GM18909 (cell line): ENCODE measurements at regions not wholly inside any gene's neighbourhood (a gene's known extent, or its start where the extent isn't known, plus 50 kb on each side); places are given as distances from the start of the nearest gene placed in this dataset.

Experiments
- ATAC-seq: cut with Tn5 transposase; IDR thresholded peaks from one replicate; pipeline ENCODE4 v1.9.1; 2021; ENCODE audit warnings: mild to moderate bottlenecking; ENCODE audit not compliant: unreplicated experiment, poor library complexity

GRCh38 chr13:89890806-89891205 lies 1456.7 kb upstream of the MIR17HG start:
- ATAC-seq, result no peak

DNA sequence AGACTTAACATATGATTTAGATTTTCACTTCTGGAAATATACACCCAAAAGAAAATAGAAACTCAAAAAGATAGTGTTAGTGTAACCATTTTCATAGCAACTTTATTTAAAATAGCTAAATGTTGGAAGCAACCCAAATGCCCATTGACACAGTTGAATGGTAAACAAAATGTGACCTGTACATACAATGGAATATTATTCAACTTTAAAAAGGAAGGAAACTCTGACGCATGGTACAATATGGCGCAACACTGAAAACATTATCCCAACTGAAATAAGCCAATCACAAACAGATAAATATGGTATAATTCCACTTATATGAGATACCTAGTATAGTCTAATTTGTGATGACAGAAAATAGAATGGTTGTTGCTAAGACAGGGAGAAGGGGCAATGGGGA lies 1456.1 kb upstream of the MIR17HG start:
- ATAC-seq, result no peak

DNA sequence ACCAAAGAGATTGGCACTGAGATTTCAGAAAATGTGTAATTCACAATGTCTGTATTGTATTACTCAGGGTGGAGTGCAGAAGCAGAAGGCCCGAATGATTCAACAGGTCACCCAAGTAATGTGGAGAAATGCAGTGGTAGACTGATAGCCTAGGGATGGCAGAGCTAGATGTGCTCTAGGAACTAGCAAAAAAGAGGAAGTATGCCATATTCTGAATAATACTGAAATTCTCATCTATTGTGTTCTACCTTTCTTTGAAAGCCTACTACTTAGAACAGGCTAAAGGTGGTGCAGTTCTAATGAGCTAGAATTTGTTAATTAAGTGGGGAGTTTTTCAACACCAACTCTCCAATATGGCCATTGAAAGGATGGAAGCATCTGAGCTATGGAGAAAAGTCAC lies 1449.8 kb upstream of the MIR17HG start:
- peak; percentile 52 for ATAC-seq

GRCh38 chr13:89899302-89900103 lies 1448.0 kb upstream of the MIR17HG start:
- no peak for ATAC-seq

GRCh38 chr13:89900104-89900765 lies 1447.3 kb upstream of the MIR17HG start:
- no peak for ATAC-seq

DNA sequence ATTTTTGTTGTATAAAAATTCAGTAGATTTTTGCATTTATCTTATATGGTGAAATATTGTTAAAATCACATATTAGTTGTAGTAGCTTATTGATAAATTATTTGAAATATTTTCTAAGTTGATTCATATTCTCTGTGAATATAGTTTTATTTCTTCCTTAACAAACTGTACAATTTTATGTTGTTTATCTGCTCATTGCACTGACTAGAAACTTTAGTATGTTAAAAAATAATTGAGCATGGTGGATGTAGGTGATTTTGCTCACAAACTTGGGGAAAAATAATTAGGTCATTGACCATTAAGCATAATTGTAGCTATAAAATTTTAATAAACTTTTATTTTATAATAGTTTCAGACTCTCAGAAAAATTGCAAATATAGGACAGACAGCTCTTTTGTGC lies 1445.3 kb upstream of the MIR17HG start:
- ATAC-seq, result no peak

GRCh38 chr13:89903115-89903514 lies 1444.4 kb upstream of the MIR17HG start:
- no peak for ATAC-seq

DNA sequence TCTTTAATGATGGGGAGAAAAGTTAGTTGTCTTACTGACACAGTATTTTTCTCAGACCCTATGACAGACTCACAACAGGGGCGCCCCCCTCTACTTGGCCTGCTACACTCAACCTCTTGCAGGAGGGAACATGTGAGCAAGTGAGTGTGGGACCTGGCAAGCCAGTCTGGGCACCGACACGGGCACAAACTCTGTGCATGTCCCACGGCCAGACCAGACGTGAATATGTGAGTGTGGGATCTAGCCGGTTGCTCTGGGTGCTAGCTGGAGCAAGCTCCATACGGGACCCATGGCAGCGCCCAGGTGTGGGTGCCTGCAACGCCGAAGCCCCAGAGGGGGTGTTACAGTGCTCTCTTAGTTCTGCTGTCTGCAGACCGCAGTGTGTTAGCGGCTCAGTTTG lies 1437.3 kb upstream of the MIR17HG start:
- no peak for ATAC-seq

GRCh38 chr13:89916551-89916950 lies 1430.9 kb upstream of the MIR17HG start:
- ATAC-seq, result no peak

DNA sequence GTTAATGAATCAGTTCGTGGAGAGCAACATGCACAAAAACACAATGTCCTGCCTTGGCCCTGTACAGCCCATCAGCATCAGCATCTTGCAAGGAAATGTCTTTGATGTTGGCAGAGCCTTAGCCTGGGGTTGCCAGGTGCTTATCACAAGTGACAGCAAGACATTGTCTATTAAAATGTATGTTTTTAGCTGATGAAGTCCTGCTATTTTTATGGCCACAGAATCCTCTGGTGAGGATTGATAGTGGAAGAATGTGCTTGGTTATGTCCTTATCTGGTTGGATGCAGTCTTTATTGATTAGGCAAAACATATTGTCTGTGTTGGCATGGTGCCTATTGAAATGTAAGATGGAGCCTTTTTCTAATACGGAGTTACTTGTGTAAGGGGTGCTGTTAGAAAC lies 1427.0 kb upstream of the MIR17HG start:
- no peak for ATAC-seq

DNA sequence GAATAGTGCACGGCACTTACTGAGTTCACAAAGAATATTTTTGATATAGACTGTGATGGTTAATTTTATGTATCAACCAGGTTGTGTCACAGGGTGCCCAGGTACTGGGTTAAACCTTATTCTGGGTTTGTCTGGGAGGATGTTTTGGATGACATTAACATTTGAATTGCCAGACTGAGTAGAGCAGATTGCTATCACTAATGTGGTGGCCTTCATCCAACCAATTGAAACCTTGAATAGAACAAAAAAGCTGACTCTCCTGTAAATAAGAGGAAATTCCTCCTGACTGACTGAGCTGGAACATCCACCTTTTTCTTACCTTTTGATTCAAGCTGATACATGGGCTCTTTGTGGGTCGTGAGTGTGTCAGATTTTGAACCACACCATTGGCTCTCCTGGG lies 1424.4 kb upstream of the MIR17HG start:
- ATAC-seq, result no peak

GRCh38 chr13:89923736-89924135 lies 1423.8 kb upstream of the MIR17HG start:
- no peak for ATAC-seq

DNA sequence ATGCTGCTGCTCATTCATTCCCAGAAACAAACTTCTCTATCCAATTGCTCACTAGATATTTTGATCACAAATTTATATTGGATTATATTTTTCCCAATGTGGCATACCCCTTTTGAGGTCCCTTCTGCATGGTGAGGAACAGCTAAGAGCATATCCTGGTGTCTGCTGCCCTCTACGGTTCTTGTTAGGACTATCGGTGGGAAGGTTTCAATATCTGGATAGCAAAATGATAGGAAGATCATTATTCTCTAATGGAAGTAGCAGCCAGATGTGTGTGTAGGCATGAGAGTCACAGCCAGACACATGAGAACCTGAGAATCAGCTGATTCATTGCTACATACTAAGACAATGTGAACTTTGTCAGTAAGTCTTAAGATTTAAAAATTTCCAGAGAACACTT lies 1422.4 kb upstream of the MIR17HG start:
- no peak for ATAC-seq

DNA sequence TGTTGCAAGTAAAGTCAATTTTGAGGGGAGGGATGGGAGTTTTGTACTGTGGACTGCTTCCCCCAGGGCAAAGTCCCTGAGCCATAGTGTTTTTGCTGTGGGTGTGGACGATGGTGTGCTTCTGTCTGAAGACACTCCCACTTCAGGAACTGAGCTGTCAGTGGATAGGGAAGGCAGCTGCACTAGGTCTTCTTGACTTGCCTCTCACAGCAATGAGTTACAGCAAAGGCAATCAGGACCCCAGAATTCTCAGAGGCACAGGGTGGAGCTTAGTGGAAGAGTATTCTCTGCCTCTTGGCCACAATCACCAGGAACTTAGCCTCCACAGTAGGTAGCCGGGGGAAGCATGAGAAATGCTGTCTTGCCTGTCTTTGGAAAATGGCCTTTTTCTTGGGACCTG lies 1416.6 kb upstream of the MIR17HG start:
- ATAC-seq, result no peak

DNA sequence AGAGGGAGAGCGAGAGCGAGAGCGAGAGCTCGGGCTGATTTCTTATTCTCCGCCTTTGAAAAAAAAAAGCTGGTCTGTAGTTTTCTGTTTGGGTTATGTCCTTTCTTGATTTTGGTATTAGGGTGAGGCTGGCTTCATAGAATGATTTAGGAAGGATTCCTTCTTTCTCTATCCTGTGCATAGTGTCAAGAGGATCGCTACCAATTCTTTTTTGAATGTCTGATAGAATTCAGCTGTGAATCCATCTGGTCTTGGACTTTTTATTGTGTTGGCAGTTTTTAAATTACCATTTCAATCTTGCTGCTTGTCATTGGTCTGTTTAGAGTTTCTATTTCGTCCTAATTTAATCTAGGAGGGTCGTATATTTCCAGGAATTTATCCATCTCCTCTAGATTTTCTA lies 1414.6 kb upstream of the MIR17HG start:
- no peak for ATAC-seq

GRCh38 chr13:89936256-89936655 lies 1411.2 kb upstream of the MIR17HG start:
- ATAC-seq, result no peak

DNA sequence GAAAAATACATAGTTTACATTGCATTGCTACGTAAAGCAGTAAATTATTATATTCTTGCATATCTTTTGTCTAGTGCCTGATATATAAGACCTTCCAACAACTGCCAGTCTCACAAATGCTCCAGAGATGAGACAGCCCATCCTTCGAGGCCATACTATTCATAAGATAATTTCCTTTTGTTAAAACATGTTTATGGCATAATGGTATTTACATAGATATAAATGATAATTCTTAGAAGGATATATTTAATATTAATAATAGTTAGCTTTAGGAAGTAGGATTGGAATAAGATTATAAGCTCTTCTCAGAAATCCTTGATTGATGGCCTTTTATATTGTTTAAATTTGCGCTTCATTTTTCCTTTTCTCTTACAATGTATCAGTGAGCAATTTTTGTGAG lies 1410.1 kb upstream of the MIR17HG start:
- no peak for ATAC-seq

GRCh38 chr13:89940383-89940782 lies 1407.1 kb upstream of the MIR17HG start:
- no peak for ATAC-seq

DNA sequence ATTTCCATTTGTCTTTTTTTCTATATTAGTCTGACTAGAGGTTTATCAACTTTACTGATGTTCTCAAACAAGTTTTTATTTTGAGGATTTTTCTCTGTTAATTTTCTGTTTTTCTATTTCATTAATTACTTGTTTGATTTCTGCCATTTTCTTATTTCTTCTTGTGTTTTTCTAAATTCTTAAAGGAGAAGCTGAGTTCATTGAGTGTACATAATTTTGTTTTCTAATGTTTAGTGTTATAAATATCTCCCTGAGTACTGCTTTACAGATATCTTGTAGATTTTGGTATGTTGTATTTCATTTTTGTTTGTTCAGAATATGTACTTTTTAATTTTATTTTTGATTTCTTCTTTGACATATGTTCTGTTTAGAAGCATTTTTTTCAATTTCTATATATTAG lies 1404.3 kb upstream of the MIR17HG start:
- ATAC-seq, result no peak

GRCh38 chr13:89950225-89950624 lies 1397.3 kb upstream of the MIR17HG start:
- ATAC-seq, result no peak

DNA sequence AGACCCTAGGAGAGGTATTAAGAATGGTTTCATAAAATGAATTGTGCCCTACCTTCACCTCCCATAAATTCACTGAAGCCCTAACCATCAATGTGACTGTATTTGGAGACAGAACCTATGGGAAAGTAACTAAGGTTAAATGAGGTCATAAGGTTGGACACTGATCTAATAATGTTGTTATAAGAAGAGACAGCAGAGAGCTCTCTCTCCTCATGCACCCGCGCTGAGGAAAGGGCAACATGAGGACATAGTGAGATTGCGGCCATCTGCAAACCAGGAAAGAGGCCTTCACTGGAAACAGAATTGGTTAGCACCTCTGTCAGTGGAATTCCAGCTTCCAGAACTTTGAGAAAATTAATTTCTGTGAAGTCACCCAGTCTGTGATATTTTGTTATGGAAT lies 1396.1 kb upstream of the MIR17HG start:
- no peak for ATAC-seq

DNA sequence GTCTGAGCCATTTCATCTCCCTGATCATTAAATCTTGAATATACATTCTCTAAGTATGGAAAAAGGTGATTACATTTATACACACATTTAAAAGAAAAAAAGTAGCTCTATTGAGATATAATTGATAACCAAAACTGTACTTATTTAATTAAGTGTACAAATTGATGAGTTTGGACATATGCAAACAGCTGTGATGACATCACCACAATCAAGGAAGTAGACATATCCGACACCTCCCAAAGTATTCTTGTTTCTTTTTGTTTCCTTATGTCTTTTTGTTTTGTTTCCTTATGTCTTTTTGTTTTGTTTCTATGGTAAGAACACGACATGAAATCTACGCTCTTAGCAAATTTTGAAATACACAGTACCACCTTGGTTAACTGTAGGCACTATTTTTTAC lies 1393.9 kb upstream of the MIR17HG start:
- no peak for ATAC-seq
